ENCODE measurements at regions not wholly inside any gene's neighbourhood (a gene's known extent, or its start where the extent isn't known, plus 50 kb on each side); places are given as distances from the start of the nearest gene placed in this dataset.

GRCh38 chr21:20581361-20581760 lies 416.8 kb upstream of the NCAM2 start:
- H3K36me3 ChIP-seq (ENCODE audit: control insufficient read depth, insufficient read depth, low read length): no peaks in the 10 kb centered on the region
- no peak overlapping the region for H3K4me3 ChIP-seq (ENCODE audit: low read depth, low read length)
- TF ChIP-seq CTCF (IDR thresholded peaks at IDR 0.05; ENCODE audit: insufficient read depth, low read length, poor library complexity, severe bottlenecking): no peak
- no peak for DNase-seq (ENCODE audit: low read depth)
- H3K27me3 ChIP-seq (ENCODE audit: control insufficient read depth, insufficient read depth, low read length): no peaks in the 10 kb centered on the region

GRCh38 chr21:20591284-20591683 lies 406.9 kb upstream of the NCAM2 start:
- no peaks in the 10 kb centered on the region for H3K27me3 ChIP-seq (ENCODE audit: control insufficient read depth, insufficient read depth, low read length)
- H3K36me3 ChIP-seq (ENCODE audit: control insufficient read depth, insufficient read depth, low read length): no peaks in the 10 kb centered on the region
- TF ChIP-seq CTCF (IDR thresholded peaks at IDR 0.05; ENCODE audit: insufficient read depth, low read length, poor library complexity, severe bottlenecking): no peak
- no peak for DNase-seq (ENCODE audit: low read depth)
- no peak overlapping the region for H3K4me3 ChIP-seq (ENCODE audit: low read depth, low read length)

GRCh38 chr21:20592463-20592862 lies 405.7 kb upstream of the NCAM2 start:
- no peak overlapping the region for H3K4me3 ChIP-seq (ENCODE audit: low read depth, low read length)
- TF ChIP-seq CTCF (IDR thresholded peaks at IDR 0.05; ENCODE audit: insufficient read depth, low read length, poor library complexity, severe bottlenecking): no peak
- no peaks in the 10 kb centered on the region for H3K27me3 ChIP-seq (ENCODE audit: control insufficient read depth, insufficient read depth, low read length)
- H3K36me3 ChIP-seq (ENCODE audit: control insufficient read depth, insufficient read depth, low read length): no peaks in the 10 kb centered on the region
- DNase-seq (ENCODE audit: low read depth): no peak

GRCh38 chr21:20603236-20603635 lies 395.0 kb upstream of the NCAM2 start:
- H3K27me3 ChIP-seq (ENCODE audit: control insufficient read depth, insufficient read depth, low read length): no peaks in the 10 kb centered on the region
- no peaks in the 10 kb centered on the region for H3K36me3 ChIP-seq (ENCODE audit: control insufficient read depth, insufficient read depth, low read length)
- TF ChIP-seq CTCF (IDR thresholded peaks at IDR 0.05; ENCODE audit: insufficient read depth, low read length, poor library complexity, severe bottlenecking): no peak
- no peak for DNase-seq (ENCODE audit: low read depth)
- H3K4me3 ChIP-seq (ENCODE audit: low read depth, low read length): no peak overlapping the region

GRCh38 chr21:20611008-20611407 lies 387.2 kb upstream of the NCAM2 start:
- Histone ChIP-seq H3K27me3 (ENCODE audit: control insufficient read depth, insufficient read depth, low read length) (no peaks in the 10 kb centered on the region), H3K4me3 (ENCODE audit: low read depth, low read length) (no peak overlapping the region), H3K36me3 (ENCODE audit: control insufficient read depth, insufficient read depth, low read length) (no peaks in the 10 kb centered on the region)
- no peak for DNase-seq (ENCODE audit: low read depth)
- TF ChIP-seq CTCF (IDR thresholded peaks at IDR 0.05; ENCODE audit: insufficient read depth, low read length, poor library complexity, severe bottlenecking): no peak

- DNase-seq (ENCODE audit: low read depth): no peak
- Histone ChIP-seq H3K4me3 (ENCODE audit: low read depth, low read length) (no peak overlapping the region), H3K36me3 (ENCODE audit: control insufficient read depth, insufficient read depth, low read length) (no peaks in the 10 kb centered on the region), H3K27me3 (ENCODE audit: control insufficient read depth, insufficient read depth, low read length) (no peaks in the 10 kb centered on the region)
- no peak for TF ChIP-seq CTCF (IDR thresholded peaks at IDR 0.05; ENCODE audit: insufficient read depth, low read length, poor library complexity, severe bottlenecking)
Observed at GRCh38 chr21:20613654-20614053, 384.6 kb upstream of the NCAM2 start.
